ENCODE measurements at regions not wholly inside any gene's neighbourhood (a gene's known extent, or its start where the extent isn't known, plus 50 kb on each side); places are given as distances from the start of the nearest gene placed in this dataset.

GRCh38 chr10:4029866-4030265 is 244.9 kb upstream of the KLF6 start (continued):
- no peak for TF ChIP-seq HIC1 (tag by site-specific recombination; IDR thresholded peaks at IDR 0.05)
- no peak for TF ChIP-seq ZNF366 (tag by site-specific recombination; conservative IDR thresholded peaks at IDR 0.05)
- no peak for TF ChIP-seq FEZF1 (tag by site-specific recombination; IDR thresholded peaks at IDR 0.05)
- TF ChIP-seq ZNF37A (tag by site-specific recombination; IDR thresholded peaks at IDR 0.05), result no peak

- TF ChIP-seq ZNF548 (tag by site-specific recombination; IDR thresholded peaks at IDR 0.05), result no peak
- TF ChIP-seq ZNF473 (tag by site-specific recombination; IDR thresholded peaks at IDR 0.05), result no peak
- no peak for TF ChIP-seq KLF17 (tag by site-specific recombination; IDR thresholded peaks at IDR 0.05)
- TF ChIP-seq ZNF146 (tag by site-specific recombination; IDR thresholded peaks at IDR 0.05), result no peak
- TF ChIP-seq ZNF280D (tag by site-specific recombination; IDR thresholded peaks at IDR 0.05), result no peak
- no peak for TF ChIP-seq ZNF19 (tag by site-specific recombination; IDR thresholded peaks at IDR 0.05; ENCODE audit: low read depth)
- TF ChIP-seq ZBTB48 (tag by site-specific recombination; IDR thresholded peaks at IDR 0.05), result no peak
- no peak for TF ChIP-seq FEZF1 (tag by site-specific recombination; IDR thresholded peaks at IDR 0.05)
- TF ChIP-seq ZFP41 (tag by site-specific recombination; IDR thresholded peaks at IDR 0.05; ENCODE audit: borderline replicate concordance), result no peak
- no peak for TF ChIP-seq EGR2 (tag by site-specific recombination; IDR thresholded peaks at IDR 0.05; ENCODE audit: low read depth)
- no peak for TF ChIP-seq ZNF223 (tag by site-specific recombination; IDR thresholded peaks at IDR 0.05)
- TF ChIP-seq ZNF16 (tag by site-specific recombination; IDR thresholded peaks at IDR 0.05; ENCODE audit: low read depth), result no peak
- no peak overlapping the region for H3K27ac ChIP-seq (ENCODE audit: extremely low read depth, low read depth, low read length)
- ChIA-PET CTCF (interaction anchor here (1.5 kb wide), 1 partner anchor 203 kb away, joined by 3 read pairs; no protein-coding TSS in a partner anchor), POLR2A (no interaction called here)
- no peak overlapping the region for H3K4me3 ChIP-seq (ENCODE audit: low read depth, low read length)
- H3K4me1 ChIP-seq (ENCODE audit: control insufficient read depth, insufficient read depth, low read length), result no peaks in the 10 kb centered on the region
- H3K9me3 ChIP-seq (ENCODE audit: control insufficient read depth, insufficient read depth, low read depth, low read length), result no peaks in the 10 kb centered on the region
- no peaks in the 10 kb centered on the region for H3K36me3 ChIP-seq (ENCODE audit: control insufficient read depth in 2 of 2, insufficient read depth in 1 of 2, low read length in 2 of 2)
These were observed 244.0 kb upstream of the KLF6 start for GRCh38 chr10:4028854-4029583.

- ChIA-PET CTCF (interaction anchor here (0.6 to 1.5 kb wide), 2 partner anchors 202 to 257 kb away, joined by 3 to 5 read pairs; no protein-coding TSS in a partner anchor), POLR2A (no interaction called here)
- Histone ChIP-seq H3K9me3 (ENCODE audit: control insufficient read depth, insufficient read depth, low read depth, low read length) (no peaks in the 10 kb centered on the region), H3K4me1 (ENCODE audit: control insufficient read depth, insufficient read depth, low read length) (no peaks in the 10 kb centered on the region), H3K36me3 (ENCODE audit: control insufficient read depth in 2 of 2, insufficient read depth in 1 of 2, low read length in 2 of 2) (no peaks in the 10 kb centered on the region), H3K4me3 (ENCODE audit: low read depth, low read length) (no peak overlapping the region), H3K27ac (ENCODE audit: extremely low read depth, low read depth, low read length) (no peak overlapping the region)
- TF ChIP-seq ATF2 (tag by site-specific recombination; IDR thresholded peaks at IDR 0.05; ENCODE audit: low read depth) (peak; percentile 53; the same call in 1 of the 2 replicates), ZNF776 (tag by site-specific recombination; IDR thresholded peaks at IDR 0.05; ENCODE audit: borderline replicate concordance) (no peak), ZNF600 (tag by site-specific recombination; IDR thresholded peaks at IDR 0.05) (peak; percentile 41; the same call in 1 of the 2 replicates), PRDM10 (tag by site-specific recombination; IDR thresholded peaks at IDR 0.05) (0 out of 2 replicates have a peak, but pooled peaks have one; percentile 14)
These were observed 243.0 kb upstream of the KLF6 start for GRCh38 chr10:4028027-4028471.
